ENCODE measurements at regions not wholly inside any gene's neighbourhood (a gene's known extent, or its start where the extent isn't known, plus 50 kb on each side); places are given as distances from the start of the nearest gene placed in this dataset.

DNA sequence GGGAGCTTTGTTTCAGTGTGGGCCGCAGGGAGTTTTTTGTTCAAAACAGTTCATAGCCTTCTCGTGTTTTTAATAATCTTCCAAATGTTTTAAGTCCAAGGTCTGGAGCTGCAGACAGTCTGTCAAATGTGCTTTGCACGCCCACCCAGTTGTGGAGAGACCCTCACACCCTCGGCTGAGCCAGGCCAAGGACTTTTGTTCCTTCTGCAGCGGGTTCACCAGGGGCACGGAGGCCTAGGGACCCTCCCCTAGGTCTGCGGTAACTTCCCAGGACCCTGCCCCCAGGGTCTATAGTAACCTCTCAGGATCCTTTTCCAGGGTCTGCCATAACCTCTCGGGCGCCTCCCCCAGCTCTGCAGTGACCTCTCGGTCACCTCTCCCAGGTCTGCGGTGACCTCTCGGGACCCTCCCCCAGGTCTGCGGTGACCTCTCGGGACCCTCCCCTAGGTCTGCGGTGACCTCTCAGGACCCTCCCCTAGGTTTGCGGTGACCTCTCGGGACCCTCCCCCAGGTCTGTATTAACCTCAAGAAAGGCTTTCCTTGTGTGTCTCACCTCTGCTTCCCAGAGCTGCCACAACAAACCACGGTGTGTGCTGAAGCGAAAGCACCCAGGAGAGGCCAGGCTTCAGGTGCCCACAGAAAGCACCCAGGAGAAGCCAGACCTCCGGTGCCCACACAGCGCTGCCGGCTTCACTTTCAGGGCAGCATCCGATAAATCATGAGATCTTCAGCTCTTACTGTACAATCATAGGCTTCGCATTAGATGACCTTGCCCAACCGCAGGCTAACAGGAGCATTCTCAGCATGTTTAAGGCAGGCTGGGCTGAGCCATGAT, 301.9 kb upstream of the SALL3 start:
- DNase-seq (ENCODE audit: low read depth), result no peak

DNA sequence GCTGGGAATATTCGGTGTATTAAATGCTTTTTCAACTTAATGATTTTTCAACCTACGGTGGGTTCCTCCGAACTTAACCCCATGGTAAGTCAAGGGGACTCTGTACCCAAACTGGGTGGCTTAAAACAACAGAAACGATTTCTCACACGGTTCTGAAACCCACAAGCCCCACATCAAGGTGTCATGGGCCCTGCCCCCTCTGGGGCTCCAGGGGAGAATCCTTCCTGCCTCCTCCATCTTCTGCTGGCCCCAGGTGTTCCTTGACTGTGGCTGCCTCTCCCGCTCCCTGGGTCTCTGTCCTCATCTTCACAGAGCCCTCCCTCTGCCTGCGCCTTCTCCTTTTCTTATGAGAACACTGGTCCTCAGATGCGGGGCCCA, 301.3 kb upstream of the SALL3 start:
- no peak for DNase-seq (ENCODE audit: low read depth)

DNA sequence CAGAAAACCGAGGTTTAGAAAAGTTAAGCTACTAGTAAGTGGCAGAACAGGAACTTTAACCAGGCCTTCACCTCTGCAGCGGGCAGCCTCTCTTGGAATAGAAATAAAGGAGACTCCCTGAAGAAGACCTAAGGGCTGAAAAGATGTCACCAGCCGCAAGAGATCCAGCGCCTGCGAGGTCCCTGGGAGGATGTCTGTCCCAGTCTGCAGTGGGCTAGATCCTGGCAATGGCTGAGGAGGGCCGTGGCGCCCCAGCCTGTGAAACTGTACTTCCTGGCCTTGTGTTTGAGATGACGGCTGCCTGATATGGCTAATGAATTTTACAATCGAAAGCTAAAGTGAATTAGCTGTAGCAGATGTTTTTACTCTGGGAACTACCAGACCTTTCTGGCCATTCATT, 300.6 kb upstream of the SALL3 start:
- no peak for DNase-seq (ENCODE audit: low read depth)

DNA sequence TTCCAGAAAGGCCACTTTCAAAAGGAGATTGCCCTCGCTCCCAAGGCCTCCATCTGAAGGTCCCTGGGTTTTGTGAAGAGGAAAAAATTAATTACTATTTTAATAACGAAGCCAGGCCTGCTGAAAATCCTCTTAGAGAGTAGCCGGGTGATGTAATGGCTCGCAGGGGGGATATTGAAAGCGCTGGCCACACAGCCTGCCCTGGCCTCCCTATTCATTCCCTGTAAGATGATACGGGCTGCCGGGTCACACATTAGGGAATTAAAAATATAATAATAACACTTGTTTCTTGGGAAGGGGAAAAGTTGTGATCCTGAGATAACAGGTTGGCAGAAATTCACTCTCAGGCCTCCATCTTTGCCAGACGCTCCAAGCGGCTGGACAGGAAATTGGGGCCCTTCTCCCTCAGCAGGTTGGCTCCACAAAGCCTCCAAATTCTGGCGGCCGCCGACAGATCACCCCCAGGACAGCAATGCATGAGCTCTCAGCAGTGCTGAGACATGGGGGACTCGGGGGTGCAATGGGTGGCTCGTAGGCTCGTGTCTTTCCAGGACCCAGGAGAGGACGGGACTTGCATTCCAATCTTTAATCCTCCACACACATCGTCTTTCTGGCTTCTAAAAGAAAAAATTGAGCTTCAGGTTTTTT, 299.9 kb upstream of the SALL3 start:
- no peak for DNase-seq (ENCODE audit: low read depth)

DNA sequence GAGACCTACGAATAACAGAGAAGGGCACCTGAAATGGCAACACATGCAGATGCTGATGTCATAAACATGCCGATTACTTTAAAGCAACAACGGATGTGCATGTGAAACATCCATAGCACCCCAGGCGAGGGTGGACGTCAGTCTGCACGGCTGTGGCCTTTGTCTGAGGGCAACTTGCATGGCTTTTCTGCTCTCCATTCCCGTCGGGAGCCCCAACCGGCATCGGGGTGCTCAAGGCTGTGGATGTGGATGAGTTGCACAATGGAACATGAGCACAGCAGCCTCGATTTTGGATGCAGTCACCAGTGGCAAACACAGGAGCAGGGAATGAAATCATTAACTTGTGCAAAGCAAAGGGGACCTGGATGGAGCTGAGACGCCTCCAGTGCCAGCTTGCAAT, 298.2 kb upstream of the SALL3 start:
- no peak for DNase-seq (ENCODE audit: low read depth)

DNA sequence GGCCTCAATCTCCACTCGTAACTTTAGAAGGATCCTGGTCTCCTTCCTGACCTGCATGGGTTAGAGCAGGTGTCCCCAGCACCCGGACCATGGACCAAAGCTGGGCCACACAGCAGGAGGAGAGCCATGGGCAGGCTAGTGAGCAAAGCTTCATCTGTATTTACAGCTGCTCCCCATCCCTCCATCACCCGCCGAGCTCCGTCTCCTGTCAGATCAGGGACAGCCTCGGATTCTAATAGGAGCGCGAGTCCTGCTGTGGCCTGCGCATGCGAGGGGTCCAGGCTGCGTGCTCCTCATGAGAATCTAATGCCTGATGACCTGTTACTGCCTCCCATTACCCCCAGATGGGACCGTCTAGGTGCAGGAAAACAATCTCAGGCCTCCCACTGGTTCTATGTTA, 297.7 kb upstream of the SALL3 start:
- DNase-seq (ENCODE audit: low read depth), result no peak

DNA sequence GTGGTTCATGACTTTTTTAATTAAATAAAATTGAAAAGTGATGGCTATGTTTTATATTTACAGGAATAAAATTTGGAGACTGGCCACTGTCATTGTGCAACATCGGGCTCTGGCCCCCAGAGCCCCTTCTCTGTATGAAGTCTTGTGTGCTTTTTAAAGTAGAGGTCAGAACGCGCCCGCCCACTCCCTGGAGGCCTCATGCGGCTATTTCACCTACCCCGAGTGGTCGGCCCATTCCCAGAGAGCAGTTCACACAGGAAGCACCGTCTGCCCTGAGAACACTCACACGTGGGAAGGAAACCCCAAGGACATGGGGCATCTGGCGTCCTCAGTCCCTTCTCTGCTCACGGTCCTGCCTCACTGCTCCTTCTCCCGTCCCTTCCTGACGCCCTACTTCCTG, 296.9 kb upstream of the SALL3 start:
- no peak for DNase-seq (ENCODE audit: low read depth)

DNA sequence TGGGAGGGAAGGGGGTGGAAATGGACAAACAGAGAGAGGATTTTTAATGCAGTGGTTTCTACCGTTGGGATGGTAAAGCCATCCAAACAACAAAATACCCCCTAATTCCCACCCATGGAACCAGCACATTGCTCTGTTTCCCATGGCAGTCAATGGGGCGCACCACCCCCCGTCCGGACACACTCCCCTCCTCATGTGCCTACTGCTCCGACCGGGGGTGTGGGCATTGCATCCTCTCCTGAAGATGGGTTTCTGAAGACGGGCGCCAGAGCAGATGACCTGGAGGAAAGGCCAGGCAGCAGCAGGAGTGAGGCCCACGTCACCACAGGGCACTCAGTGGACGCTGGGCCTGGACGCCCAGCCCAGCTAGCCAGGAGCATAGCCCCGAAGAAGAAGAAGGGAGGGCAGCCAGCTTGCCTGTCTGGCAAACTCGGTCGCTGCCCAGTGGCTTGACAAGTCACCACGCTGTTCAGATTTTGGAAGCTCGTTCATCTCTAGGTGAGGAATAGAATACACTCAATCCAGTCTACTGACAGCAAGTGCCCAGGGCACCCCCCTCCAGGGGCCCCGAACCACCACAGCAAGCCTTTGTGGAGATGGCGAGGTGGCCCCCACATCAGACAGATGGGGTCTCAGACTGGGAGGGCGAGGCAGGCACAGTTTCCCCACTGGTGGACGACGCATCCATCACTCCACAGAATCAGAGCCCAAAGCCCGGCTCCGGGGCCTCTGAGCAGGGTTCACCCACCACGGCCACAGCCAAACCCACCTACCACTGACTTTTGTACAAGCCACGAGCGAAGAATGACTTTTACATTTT, 296.2 kb upstream of the SALL3 start:
- DNase-seq (ENCODE audit: low read depth), result no peak

DNA sequence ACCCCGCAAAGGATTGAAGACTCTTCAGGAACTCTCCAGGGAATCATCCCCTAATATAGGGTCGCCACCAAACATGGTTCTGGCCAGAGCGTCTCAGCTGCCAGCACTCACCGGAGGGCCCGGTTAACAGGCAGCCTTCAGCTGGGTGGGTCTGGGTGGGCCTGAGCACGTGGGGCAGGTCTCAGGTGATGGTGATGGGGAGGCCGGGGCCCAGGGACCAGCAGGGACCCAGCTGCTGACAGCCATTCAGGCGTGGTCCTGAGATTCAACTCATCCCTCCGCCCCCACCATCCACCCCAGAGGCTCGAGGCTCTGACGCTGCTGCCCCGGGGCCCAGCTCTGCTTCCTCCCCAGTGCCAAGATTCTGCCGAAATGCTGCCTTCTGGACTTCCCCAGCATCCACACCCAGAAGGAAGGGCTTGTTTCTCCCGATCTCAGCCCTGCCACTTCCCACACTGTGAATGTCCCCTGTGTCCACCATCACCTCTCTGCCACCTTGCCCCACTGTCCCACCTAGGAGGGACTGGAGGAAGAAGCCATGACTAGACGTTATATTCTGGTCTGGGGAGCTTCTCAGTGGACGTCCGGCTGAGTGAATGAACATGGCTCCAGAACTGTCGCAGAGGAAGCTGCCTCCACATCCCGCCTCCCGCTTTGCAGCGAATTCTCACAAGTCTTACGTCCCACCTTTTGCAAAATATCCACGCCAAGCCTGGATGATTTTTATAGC, 294.2 kb upstream of the SALL3 start:
- no peak for DNase-seq (ENCODE audit: low read depth)

DNA sequence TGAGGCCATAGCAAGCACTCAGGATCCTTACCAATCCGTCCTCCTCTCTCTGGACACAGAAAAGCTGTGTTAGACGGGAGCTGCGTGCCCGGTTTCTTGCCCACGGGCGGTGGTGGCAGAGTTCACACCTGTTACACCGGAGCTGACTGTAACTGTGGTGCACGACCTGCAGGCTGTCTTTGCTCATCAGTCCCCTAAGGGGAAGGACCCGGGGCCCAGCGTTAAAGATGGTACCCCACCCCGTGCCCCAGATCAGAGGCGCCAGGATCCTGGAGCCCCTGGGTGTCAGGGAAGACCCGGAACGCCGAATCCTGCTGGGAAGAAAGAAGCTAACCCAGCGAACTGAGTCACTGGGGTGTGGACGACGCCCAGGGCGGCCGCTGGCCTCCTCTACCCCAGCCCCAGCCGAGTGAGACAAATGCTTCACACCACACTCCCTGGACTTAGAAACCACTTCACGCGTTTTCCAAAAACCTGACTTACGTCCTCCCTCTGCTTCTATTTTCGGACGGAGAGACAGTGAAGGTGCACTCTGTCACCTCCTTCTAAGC, 293.6 kb upstream of the SALL3 start:
- DNase-seq (ENCODE audit: low read depth), result no peak

DNA sequence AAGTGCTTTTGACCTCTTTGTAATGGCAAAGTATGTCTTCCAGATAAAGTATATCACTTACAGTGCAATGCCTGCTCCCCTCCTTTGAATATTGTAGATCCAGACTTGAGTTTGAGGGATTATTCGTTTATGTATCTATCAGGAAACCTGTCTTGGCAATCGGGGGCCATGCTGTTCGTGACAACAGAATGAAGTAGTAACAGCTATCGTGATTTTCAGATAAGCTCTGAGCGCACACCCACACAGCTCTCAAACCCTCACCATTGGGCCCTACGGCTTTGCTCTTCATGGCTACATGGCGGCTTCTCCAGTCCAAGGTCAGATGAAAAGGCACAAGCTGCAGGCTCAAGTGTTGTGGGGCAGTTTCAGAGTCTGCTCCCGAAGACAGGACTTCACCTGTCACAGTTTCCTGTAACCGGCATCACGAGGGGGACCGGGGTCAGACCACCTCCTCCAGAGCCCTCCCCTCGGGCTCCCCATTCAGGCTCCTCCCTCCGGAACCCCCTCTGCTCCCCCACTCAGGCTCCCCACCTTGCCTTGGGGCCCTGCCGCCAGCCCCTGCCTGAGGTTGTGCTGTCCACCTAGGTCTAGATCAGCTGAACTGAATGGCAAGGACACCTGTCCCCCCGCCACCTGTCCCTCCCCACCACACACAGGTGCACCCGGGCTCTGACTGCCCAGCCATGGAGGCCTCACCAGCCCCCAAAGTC, 292.5 kb upstream of the SALL3 start:
- no peak for DNase-seq (ENCODE audit: low read depth)

DNA sequence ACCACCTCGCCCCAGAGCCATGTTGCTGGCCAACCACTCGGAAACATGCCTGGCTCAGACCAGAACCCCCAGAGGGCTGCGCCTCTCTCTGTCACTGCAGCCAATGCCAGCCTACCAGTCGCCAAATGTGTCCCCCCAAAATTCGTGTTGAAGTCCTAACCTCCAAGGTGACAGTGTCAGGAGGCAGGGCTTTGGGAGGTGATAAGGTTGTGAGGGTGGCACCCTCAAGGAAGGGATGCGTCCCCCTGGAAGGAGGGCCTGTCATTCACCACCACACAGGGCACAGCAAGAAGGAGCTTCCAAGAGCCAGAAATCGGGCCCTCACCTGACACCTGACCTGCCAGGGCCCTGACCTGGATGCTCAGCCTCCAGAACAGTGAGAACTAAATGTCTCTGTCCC, 291.9 kb upstream of the SALL3 start:
- no peak for DNase-seq (ENCODE audit: low read depth)

DNA sequence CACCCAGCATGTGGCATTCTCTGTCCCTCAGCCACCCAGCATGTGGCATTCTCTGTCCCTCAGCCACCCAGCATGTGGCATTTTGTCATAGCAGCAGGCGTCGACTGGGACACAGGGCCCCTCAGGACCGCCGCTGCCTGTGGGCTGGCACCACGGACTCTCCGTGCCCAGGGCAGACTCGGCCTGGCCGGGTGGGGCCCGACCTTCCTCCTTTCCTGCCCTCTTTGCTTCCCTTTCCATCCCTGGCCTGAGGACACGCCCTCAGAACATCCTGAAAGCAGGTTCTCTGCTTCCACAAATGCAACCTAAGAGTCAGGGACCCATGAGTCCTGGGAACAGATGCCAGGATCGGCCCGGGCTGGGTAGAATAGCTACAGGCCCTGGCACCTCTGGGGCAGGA, 291.4 kb upstream of the SALL3 start:
- DNase-seq (ENCODE audit: low read depth), result no peak

DNA sequence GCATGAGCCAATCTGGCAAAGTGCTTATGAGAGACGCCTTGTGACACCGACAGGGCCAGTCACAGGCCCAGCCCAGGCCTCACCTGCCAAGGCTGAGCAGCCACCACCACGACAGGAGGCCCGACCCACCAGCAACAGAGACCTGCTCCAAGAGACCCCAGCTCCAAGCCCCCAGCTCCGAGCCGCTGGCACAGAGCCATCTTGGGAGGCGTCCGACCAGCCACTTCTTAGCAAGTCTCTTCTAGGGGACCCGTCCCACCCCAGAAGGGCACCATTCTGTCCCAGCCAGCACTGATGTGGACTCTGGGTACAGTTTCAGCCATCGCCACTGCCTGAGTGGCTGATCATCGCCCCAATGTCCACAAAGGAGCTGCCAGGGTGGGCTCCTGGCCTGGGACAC, 290.7 kb upstream of the SALL3 start:
- DNase-seq (ENCODE audit: low read depth), result no peak

DNA sequence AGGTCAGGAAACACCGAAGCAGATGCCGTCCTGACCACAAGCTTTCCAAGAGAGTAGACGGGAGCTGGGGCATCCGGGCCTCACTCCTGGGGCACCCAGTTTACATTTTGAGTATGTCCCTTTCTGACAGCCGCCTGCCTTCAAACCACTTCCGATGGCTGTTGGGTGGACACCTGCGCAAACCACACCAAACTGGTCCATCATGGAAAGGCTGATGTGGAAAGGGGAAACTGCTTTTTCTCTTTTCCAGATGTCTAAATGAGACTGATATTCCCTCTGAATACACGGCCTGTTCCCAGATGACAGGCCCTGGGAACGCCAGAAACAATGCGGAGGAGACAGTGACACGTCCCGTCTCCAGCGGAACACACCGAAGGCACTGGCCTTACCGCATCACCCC, 290.0 kb upstream of the SALL3 start:
- no peak for DNase-seq (ENCODE audit: low read depth)

DNA sequence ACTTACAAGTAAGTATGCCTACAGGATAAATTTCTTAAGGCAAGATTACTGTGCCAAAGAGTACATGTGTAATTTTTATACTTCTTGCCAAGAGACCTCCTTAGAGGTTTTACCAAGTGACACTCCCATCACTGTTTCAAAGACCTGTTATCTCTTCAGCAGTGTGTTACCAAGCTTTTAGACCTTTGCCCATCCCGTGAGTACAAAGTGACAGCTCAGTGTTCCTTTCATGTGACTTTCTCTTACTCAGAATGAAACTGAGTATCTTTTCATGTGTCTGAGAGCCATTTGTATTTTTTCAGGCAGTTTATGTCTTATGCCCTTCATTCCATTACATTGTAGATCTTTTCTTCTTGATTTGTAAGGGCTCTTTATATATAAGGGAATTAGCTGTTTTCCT, 287.5 kb upstream of the SALL3 start:
- DNase-seq (ENCODE audit: low read depth), result no peak

DNA sequence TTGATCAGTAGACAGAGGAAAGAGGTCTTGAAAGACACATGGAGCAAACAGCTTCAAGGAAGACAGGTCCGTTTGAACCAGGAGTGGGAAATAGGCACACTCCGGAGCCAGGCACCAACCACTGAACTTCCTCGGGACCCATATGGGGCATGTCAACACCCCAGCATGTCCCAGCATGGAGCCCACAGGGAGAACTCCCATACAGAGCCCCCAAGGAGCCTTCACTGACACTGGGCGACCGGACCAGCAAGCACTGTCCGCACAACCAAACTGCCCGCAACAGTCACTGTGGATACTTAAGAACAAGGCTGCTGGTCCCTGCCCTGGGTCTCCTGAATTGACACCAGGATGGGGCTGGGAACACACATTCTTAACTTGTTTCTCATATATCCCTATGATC, 286.2 kb upstream of the SALL3 start:
- DNase-seq (ENCODE audit: low read depth), result no peak

DNA sequence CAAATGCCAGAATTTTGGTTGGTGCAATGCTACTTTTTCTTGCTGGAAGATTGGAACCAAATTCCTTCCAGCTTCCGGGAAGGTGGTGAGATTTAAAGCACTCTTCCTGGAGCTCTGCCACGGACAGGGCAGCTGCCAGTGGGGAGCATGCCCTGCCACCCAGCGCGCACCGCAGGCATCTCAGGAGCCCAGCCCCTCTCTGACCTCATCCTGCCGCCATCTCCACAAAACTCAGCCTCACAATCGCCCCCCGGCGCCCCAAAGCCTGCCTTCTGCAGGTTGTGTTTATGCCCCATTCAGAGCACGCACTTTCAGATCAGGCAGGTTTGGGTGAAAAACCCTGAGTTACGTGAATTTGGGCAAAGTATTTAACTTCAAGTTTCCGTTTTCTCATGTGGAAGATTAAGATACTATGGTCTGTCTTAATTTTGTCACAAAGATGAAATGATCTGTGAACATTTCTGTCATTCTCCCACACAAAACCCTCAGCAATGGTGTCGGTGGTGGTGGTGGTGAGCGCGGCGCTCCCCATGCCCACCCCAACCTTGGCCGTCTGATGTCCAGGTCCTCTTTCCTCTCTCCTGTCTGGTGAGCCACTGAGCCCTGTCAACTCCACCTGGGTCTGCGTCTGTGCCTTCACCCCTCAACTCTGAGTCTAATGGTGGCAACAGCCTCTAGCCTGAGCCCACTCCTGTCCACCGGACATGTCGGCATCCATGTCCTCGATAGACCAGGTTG, 282.8 kb upstream of the SALL3 start:
- DNase-seq (ENCODE audit: low read depth), result no peak

DNA sequence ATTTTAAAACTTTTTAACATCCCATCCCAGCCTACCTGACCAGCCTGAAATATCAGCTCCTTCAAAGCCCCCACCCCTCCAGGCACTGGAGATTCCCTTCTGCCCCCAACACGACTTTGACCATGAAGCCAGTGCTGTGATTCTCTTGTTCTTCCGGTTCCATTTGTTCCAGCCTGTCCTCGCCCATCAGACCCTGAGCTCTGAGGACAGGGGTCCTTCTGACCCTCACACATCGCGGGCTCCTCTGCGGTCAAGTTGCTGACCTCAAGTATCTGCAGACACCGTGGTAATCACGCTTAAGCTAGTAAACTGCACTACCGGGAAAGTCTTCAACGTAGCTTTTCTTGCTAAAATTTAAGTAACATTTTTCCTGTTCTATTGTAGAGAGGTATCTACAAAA, 282.2 kb upstream of the SALL3 start:
- no peak for DNase-seq (ENCODE audit: low read depth)

DNA sequence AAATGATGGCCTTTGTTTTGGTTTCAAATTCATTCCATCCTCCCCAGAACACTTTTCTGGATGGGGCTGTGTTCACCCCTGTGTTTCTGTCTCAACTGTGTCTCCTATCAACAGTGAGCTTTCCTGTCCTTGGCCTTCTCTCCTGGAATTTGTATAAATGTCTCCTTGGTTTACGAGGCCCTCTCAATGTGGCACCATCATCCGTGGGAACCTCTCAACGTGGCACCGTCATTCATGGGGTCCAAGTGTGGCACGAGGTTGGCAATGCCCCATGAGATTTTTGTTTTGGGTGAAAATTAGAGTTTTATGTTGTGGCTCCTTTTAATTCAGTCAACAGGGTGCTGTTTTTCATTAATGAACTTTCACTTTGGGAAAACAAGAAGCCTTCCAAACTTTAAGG, 280.7 kb upstream of the SALL3 start:
- DNase-seq (ENCODE audit: low read depth), result no peak

DNA sequence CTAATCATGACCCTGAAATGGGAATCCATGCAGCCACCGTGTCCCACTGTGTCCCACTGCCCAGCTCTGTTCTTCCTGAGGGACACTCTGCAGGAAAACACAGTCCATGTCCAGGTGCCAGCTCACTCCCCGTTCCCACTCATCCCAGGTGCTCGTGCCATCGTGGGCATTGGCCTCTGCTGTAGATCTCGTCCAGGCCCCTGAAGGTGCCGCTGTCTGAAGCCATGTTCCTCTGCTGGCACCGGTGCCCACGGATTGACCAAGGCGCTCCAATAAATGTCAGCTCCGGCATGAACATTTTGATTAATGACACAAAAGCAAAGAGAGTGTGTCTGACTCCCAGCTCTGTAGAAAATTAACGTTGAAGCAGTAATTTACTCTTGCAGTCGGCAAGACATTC, 280.1 kb upstream of the SALL3 start:
- no peak for DNase-seq (ENCODE audit: low read depth)
